ENCODE measurements at regions not wholly inside any gene's neighbourhood (a gene's known extent, or its start where the extent isn't known, plus 50 kb on each side); places are given as distances from the start of the nearest gene placed in this dataset.

GRCh38 chr6:28693751-28694443 lies 168.2 kb downstream of the GPX5 start:
- TF ChIP-seq TAF1 (IDR thresholded peaks at IDR 0.05; ENCODE audit: low read depth), result no peak
- no peak for TF ChIP-seq RAD21 (conservative IDR thresholded peaks at IDR 0.05)
- TF ChIP-seq SMC3 (conservative IDR thresholded peaks at IDR 0.05; ENCODE audit: poor library complexity), result no peak
- TF ChIP-seq POLR2AphosphoS5 (IDR thresholded peaks at IDR 0.05), result no peak
- no peak for TF ChIP-seq REST (IDR thresholded peaks at IDR 0.05; ENCODE audit: borderline replicate concordance)
- TF ChIP-seq EP300 (conservative IDR thresholded peaks at IDR 0.05; ENCODE audit: poor library complexity, severe bottlenecking), result no peak
- no peak for TF ChIP-seq CTCF (IDR thresholded peaks at IDR 0.05; ENCODE audit: poor library complexity, severe bottlenecking)
- no peak for TF ChIP-seq MXI1 (conservative IDR thresholded peaks at IDR 0.05; ENCODE audit: poor library complexity, severe bottlenecking)
- TF ChIP-seq EZH2 (IDR thresholded peaks at IDR 0.05; ENCODE audit: borderline replicate concordance, insufficient read depth, low read length, poor library complexity, severe bottlenecking), result no peak
- Histone ChIP-seq H3K79me2 (replicated peaks; ENCODE audit: insufficient read depth, low read length) (no peaks in the 10 kb centered on the region), H3K9me2 (ENCODE audit: insufficient read depth, low read length) (no peaks in the 10 kb centered on the region), H3K4me2 (ENCODE audit: low read length) (peak overlapping the region; percentile 38), H3K27ac (ENCODE audit: low read length) (no peak overlapping the region), H3K4me3 (ENCODE audit: low read length) (peak overlapping the region; percentile 57), H3K27me3 (ENCODE audit: insufficient read depth, low read depth, low read length) (peaks cover 28% of the 10 kb centered on the region), H3K36me3 (ENCODE audit: insufficient read depth, low read length) (no peaks in the 10 kb centered on the region), H3F3A (ENCODE audit: insufficient read depth, low read length, poor library complexity, severe bottlenecking) (no peaks in the 10 kb centered on the region), H4K20me1 (ENCODE audit: insufficient read depth) (no peaks in the 10 kb centered on the region), H2AFZ (ENCODE audit: low read depth, low read length) (no peak overlapping the region), H3K9ac (ENCODE audit: low read length) (no peak overlapping the region), H3K9me3 (ENCODE audit: low read length) (no peaks in the 10 kb centered on the region)

GRCh38 chr6:28695715-28696114 lies 170.0 kb downstream of the GPX5 start:
- Histone ChIP-seq H3F3A (ENCODE audit: insufficient read depth, low read length, poor library complexity, severe bottlenecking) (no peaks in the 10 kb centered on the region), H3K9me3 (ENCODE audit: low read length) (no peaks in the 10 kb centered on the region), H3K4me3 (ENCODE audit: low read length) (no peak overlapping the region), H3K9ac (ENCODE audit: low read length) (no peak overlapping the region), H3K27me3 (ENCODE audit: insufficient read depth, low read depth, low read length) (peaks cover 28% of the 10 kb centered on the region), H3K9me2 (ENCODE audit: insufficient read depth, low read length) (no peaks in the 10 kb centered on the region), H3K79me2 (replicated peaks; ENCODE audit: insufficient read depth, low read length) (no peaks in the 10 kb centered on the region), H3K4me2 (ENCODE audit: low read length) (no peak overlapping the region), H3K27ac (ENCODE audit: low read length) (no peak overlapping the region), H3K36me3 (ENCODE audit: insufficient read depth, low read length) (no peaks in the 10 kb centered on the region), H2AFZ (ENCODE audit: low read depth, low read length) (no peak overlapping the region), H4K20me1 (ENCODE audit: insufficient read depth) (no peaks in the 10 kb centered on the region)
- TF ChIP-seq RAD21 (conservative IDR thresholded peaks at IDR 0.05) (no peak), POLR2AphosphoS5 (IDR thresholded peaks at IDR 0.05) (no peak), REST (IDR thresholded peaks at IDR 0.05; ENCODE audit: borderline replicate concordance) (no peak), SMC3 (conservative IDR thresholded peaks at IDR 0.05; ENCODE audit: poor library complexity) (no peak), EZH2 (IDR thresholded peaks at IDR 0.05; ENCODE audit: borderline replicate concordance, insufficient read depth, low read length, poor library complexity, severe bottlenecking) (no peak), MXI1 (conservative IDR thresholded peaks at IDR 0.05; ENCODE audit: poor library complexity, severe bottlenecking) (no peak), EP300 (conservative IDR thresholded peaks at IDR 0.05; ENCODE audit: poor library complexity, severe bottlenecking) (no peak), CTCF (IDR thresholded peaks at IDR 0.05; ENCODE audit: poor library complexity, severe bottlenecking) (no peak), TAF1 (IDR thresholded peaks at IDR 0.05; ENCODE audit: low read depth) (no peak)

Data from neural cell (in vitro differentiated cells).